ENCODE measurements at regions not wholly inside any gene's neighbourhood (a gene's known extent, or its start where the extent isn't known, plus 50 kb on each side); places are given as distances from the start of the nearest gene placed in this dataset.
A peak's percentile ranks its signal among the peaks of the same experiment; 100 is the strongest.

- DNase-seq (ENCODE audit: low read depth) = no peak
- no peak for TF ChIP-seq CTCF (conservative IDR thresholded peaks at IDR 0.05; ENCODE audit: control insufficient read depth, insufficient read depth, low read depth, low read length)
- H3K4me3 ChIP-seq (ENCODE audit: control insufficient read depth, low read depth, low read length) = no peak overlapping the region
Measured at GRCh38 chr5:116375926-116376325, 198.7 kb downstream of the SEMA6A start.

GRCh38 chr5:116374434-116374852 is 200.2 kb downstream of the SEMA6A start:
- no peak overlapping the region for H3K4me3 ChIP-seq (ENCODE audit: control insufficient read depth, low read depth, low read length)
- no peak for TF ChIP-seq CTCF (conservative IDR thresholded peaks at IDR 0.05; ENCODE audit: control insufficient read depth, insufficient read depth, low read depth, low read length)
- DNase-seq (ENCODE audit: low read depth) = no peak

GRCh38 chr5:116372931-116373597 is 201.6 kb downstream of the SEMA6A start:
- H3K4me3 ChIP-seq (ENCODE audit: control insufficient read depth, low read depth, low read length) = no peak overlapping the region
- TF ChIP-seq CTCF (conservative IDR thresholded peaks at IDR 0.05; ENCODE audit: control insufficient read depth, insufficient read depth, low read depth, low read length) = no peak
- DNase-seq (ENCODE audit: low read depth) = no peak

- H3K4me3 ChIP-seq (ENCODE audit: control insufficient read depth, low read depth, low read length) = no peak overlapping the region
- DNase-seq (ENCODE audit: low read depth) = peak; percentile 6
- TF ChIP-seq CTCF (conservative IDR thresholded peaks at IDR 0.05; ENCODE audit: control insufficient read depth, insufficient read depth, low read depth, low read length) = no peak
Measured at GRCh38 chr5:116371935-116372334, 202.7 kb downstream of the SEMA6A start.

- no peak overlapping the region for H3K4me3 ChIP-seq (ENCODE audit: control insufficient read depth, low read depth, low read length)
- no peak for TF ChIP-seq CTCF (conservative IDR thresholded peaks at IDR 0.05; ENCODE audit: control insufficient read depth, insufficient read depth, low read depth, low read length)
- DNase-seq (ENCODE audit: low read depth) = no peak
Measured at GRCh38 chr5:116371431-116371830, 203.2 kb downstream of the SEMA6A start.

- TF ChIP-seq CTCF (conservative IDR thresholded peaks at IDR 0.05; ENCODE audit: control insufficient read depth, insufficient read depth, low read depth, low read length) = no peak
- peak; percentile 62 for DNase-seq (ENCODE audit: low read depth)
- no peak overlapping the region for H3K4me3 ChIP-seq (ENCODE audit: control insufficient read depth, low read depth, low read length)
Measured at GRCh38 chr5:116370886-116371285, 203.7 kb downstream of the SEMA6A start.

- TF ChIP-seq CTCF (conservative IDR thresholded peaks at IDR 0.05; ENCODE audit: control insufficient read depth, insufficient read depth, low read depth, low read length) = no peak
- no peak overlapping the region for H3K4me3 ChIP-seq (ENCODE audit: control insufficient read depth, low read depth, low read length)
- no peak for DNase-seq (ENCODE audit: low read depth)
Measured at GRCh38 chr5:116370149-116370548, 204.5 kb downstream of the SEMA6A start.
